Upper lobe of left lung (tissue), 4 donors: ENCODE measurements at regions not wholly inside any gene's neighbourhood (a gene's known extent, or its start where the extent isn't known, plus 50 kb on each side); places are given as distances from the start of the nearest gene placed in this dataset.

Source experiments
- EP300 ChIP-seq, 4 donors: sonication (generic); formaldehyde crosslinking; IDR thresholded peaks; one replicate each; pipeline ENCODE4 v1.5.1; 2017; ENCODE audit warnings: antibody characterized with exemption in 4 of 4, control low read depth in 2 of 4
- POLR2A ChIP-seq, 4 donors: fragments of 450-650 bp; IDR thresholded peaks; one replicate each; pipeline ENCODE4 v1.5.1; 2016 to 2017; ENCODE audit warnings: antibody characterized with exemption in 4 of 4, mild to moderate bottlenecking in 2 of 4

- TF ChIP-seq EP300 (IDR thresholded peaks at IDR 0.05) (no peak), POLR2A (IDR thresholded peaks at IDR 0.05) (no peak)
Observed at GRCh38 chr5:72599519-72600370, 92.5 kb upstream of the ZNF366 start.
